ENCODE measurements at regions not wholly inside any gene's neighbourhood (a gene's known extent, or its start where the extent isn't known, plus 50 kb on each side); places are given as distances from the start of the nearest gene placed in this dataset.

DNA sequence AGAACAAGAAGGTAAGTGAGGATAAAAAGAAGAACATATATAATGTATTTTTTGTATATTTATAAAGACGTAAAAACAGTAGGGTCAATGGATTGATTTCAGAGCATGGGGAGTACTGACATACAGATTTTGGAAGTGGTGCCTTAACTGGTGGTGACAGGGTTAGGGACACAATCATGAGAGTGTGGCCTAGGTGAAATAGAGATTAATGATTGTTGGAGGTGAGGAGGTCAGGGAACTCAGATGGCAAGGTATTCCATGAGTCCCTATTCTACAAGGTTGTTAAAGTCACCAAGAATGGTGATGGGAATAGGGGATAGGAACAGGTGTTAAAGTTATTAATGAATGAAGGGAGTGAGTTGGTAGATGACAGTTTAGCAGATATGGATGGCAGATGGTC, 210.8 kb downstream of the SEMA6A start:
- H3K27ac ChIP-seq (ENCODE audit: low read depth in 1 of 2, low read length in 2 of 2), result no peak overlapping the region
- no peaks in the 10 kb centered on the region for H3K36me3 ChIP-seq (ENCODE audit: control insufficient read depth in 4 of 4, insufficient read depth in 3 of 4, low read depth in 1 of 4, low read length in 3 of 4)
- H3K27me3 ChIP-seq (ENCODE audit: control insufficient read depth in 4 of 4, insufficient read depth in 4 of 4, low read length in 3 of 4), result no peaks in the 10 kb centered on the region
- H3K4me1 ChIP-seq (ENCODE audit: control insufficient read depth in 4 of 4, insufficient read depth in 4 of 4, low read length in 3 of 4), result no peaks in the 10 kb centered on the region
- no peak for TF ChIP-seq FOXA2 (IDR thresholded peaks at IDR 0.05)
- no peak for TF ChIP-seq JUND (IDR thresholded peaks at IDR 0.05)
- TF ChIP-seq, protein P1, sequence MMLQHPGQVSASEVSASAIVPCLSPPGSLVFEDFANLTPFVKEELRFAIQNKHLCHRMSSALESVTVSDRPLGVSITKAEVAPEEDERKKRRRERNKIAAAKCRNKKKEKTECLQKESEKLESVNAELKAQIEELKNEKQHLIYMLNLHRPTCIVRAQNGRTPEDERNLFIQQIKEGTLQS (IDR thresholded peaks at IDR 0.05), result no peak
- TF ChIP-seq, protein P2, sequence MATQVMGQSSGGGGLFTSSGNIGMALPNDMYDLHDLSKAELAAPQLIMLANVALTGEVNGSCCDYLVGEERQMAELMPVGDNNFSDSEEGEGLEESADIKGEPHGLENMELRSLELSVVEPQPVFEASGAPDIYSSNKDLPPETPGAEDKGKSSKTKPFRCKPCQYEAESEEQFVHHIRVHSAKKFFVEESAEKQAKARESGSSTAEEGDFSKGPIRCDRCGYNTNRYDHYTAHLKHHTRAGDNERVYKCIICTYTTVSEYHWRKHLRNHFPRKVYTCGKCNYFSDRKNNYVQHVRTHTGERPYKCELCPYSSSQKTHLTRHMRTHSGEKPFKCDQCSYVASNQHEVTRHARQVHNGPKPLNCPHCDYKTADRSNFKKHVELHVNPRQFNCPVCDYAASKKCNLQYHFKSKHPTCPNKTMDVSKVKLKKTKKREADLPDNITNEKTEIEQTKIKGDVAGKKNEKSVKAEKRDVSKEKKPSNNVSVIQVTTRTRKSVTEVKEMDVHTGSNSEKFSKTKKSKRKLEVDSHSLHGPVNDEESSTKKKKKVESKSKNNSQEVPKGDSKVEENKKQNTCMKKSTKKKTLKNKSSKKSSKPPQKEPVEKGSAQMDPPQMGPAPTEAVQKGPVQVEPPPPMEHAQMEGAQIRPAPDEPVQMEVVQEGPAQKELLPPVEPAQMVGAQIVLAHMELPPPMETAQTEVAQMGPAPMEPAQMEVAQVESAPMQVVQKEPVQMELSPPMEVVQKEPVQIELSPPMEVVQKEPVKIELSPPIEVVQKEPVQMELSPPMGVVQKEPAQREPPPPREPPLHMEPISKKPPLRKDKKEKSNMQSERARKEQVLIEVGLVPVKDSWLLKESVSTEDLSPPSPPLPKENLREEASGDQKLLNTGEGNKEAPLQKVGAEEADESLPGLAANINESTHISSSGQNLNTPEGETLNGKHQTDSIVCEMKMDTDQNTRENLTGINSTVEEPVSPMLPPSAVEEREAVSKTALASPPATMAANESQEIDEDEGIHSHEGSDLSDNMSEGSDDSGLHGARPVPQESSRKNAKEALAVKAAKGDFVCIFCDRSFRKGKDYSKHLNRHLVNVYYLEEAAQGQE (IDR thresholded peaks at IDR 0.05), result no peak
- no peak for TF ChIP-seq YY1 (IDR thresholded peaks at IDR 0.05)
- TF ChIP-seq, protein P3, sequence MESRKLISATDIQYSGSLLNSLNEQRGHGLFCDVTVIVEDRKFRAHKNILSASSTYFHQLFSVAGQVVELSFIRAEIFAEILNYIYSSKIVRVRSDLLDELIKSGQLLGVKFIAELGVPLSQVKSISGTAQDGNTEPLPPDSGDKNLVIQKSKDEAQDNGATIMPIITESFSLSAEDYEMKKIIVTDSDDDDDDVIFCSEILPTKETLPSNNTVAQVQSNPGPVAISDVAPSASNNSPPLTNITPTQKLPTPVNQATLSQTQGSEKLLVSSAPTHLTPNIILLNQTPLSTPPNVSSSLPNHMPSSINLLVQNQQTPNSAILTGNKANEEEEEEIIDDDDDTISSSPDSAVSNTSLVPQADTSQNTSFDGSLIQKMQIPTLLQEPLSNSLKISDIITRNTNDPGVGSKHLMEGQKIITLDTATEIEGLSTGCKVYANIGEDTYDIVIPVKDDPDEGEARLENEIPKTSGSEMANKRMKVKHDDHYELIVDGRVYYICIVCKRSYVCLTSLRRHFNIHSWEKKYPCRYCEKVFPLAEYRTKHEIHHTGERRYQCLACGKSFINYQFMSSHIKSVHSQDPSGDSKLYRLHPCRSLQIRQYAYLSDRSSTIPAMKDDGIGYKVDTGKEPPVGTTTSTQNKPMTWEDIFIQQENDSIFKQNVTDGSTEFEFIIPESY (IDR thresholded peaks at IDR 0.05), result no peak
- no peak for TF ChIP-seq RAD21 (IDR thresholded peaks at IDR 0.05)
- no peak for TF ChIP-seq GABPA (IDR thresholded peaks at IDR 0.05 in 1 of 2, conservative IDR thresholded peaks at IDR 0.05 in 1 of 2)
- TF ChIP-seq RXRA (IDR thresholded peaks at IDR 0.05), result peak in 1 of 2 donors; percentile 18
- TF ChIP-seq TAF1 (conservative IDR thresholded peaks at IDR 0.05), result no peak
- no peak for TF ChIP-seq EGR1 (IDR thresholded peaks at IDR 0.05; ENCODE audit: low read depth in 2 of 2)
- no peak for TF ChIP-seq SP1 (IDR thresholded peaks at IDR 0.05)
- TF ChIP-seq NR2F2 (IDR thresholded peaks at IDR 0.05), result peak; percentile 38
- H3K9ac ChIP-seq (ENCODE audit: low read depth in 1 of 2, low read length in 2 of 2), result no peak overlapping the region
- no peaks in the 10 kb centered on the region for H3K9me3 ChIP-seq (ENCODE audit: control insufficient read depth in 4 of 4, low read length in 3 of 4)
- WGBS, result 72% methylated on average over 1 of the region's 1 CpG
- H3K4me3 ChIP-seq (ENCODE audit: low read depth in 1 of 3, low read length in 3 of 3), result no peak overlapping the region
- no peak for DNase-seq (ENCODE audit: low spot score)

DNA sequence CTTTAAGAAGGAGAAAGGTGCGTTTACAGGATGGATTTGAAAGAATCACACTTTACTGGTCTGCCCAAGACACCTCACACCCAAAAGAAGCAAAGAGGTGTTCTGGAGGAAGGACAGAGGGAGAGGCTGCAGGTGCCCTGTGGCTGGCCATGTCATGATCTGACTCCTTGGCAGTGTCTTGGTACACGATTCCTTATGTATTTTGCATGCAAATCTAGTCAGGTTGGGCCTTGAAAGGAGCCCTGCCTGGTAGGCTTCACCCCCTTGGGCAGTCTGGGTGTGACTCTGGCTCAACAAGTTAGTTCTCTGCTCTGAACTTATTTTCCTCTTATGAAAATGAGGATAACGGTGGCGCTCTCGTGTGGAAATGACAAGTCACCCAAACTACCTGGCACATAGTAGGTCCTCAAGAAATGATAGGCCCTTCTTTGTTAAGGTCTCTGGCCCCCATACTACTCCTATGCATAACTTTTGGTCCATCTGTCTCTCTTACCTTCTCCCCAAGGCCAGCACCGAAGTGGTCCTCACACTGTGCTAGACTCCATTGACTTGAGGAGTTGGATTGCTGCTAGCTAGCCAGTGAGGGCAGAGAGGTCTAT, 212.5 kb downstream of the SEMA6A start:
- DNase-seq (ENCODE audit: low spot score), result no peak
- no peaks in the 10 kb centered on the region for H3K9me3 ChIP-seq (ENCODE audit: control insufficient read depth in 4 of 4, low read length in 3 of 4)
- no peak overlapping the region for H3K27ac ChIP-seq (ENCODE audit: low read depth in 1 of 2, low read length in 2 of 2)
- H3K36me3 ChIP-seq (ENCODE audit: control insufficient read depth in 4 of 4, insufficient read depth in 3 of 4, low read depth in 1 of 4, low read length in 3 of 4), result no peaks in the 10 kb centered on the region
- no peak overlapping the region for H3K4me3 ChIP-seq (ENCODE audit: low read depth in 1 of 3, low read length in 3 of 3)
- H3K4me1 ChIP-seq (ENCODE audit: control insufficient read depth in 4 of 4, insufficient read depth in 4 of 4, low read length in 3 of 4), result no peaks in the 10 kb centered on the region
- no peaks in the 10 kb centered on the region for H3K27me3 ChIP-seq (ENCODE audit: control insufficient read depth in 4 of 4, insufficient read depth in 4 of 4, low read length in 3 of 4)
- WGBS, result 95% methylated on average over 6 of the region's 6 CpGs
- H3K9ac ChIP-seq (ENCODE audit: low read depth in 1 of 2, low read length in 2 of 2), result no peak overlapping the region
- no peak for TF ChIP-seq SP1 (IDR thresholded peaks at IDR 0.05)
- no peak for TF ChIP-seq EGR1 (IDR thresholded peaks at IDR 0.05; ENCODE audit: low read depth in 2 of 2)
- no peak for TF ChIP-seq JUND (IDR thresholded peaks at IDR 0.05)
- TF ChIP-seq GABPA (IDR thresholded peaks at IDR 0.05 in 1 of 2, conservative IDR thresholded peaks at IDR 0.05 in 1 of 2), result no peak
- no peak for TF ChIP-seq TAF1 (conservative IDR thresholded peaks at IDR 0.05)
- TF ChIP-seq, protein P4, sequence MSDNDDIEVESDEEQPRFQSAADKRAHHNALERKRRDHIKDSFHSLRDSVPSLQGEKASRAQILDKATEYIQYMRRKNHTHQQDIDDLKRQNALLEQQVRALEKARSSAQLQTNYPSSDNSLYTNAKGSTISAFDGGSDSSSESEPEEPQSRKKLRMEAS (IDR thresholded peaks at IDR 0.05), result no peak
- TF ChIP-seq FOXA1 (IDR thresholded peaks at IDR 0.05), result no peak
- TF ChIP-seq FOXA2 (IDR thresholded peaks at IDR 0.05), result no peak
- TF ChIP-seq, protein P5, sequence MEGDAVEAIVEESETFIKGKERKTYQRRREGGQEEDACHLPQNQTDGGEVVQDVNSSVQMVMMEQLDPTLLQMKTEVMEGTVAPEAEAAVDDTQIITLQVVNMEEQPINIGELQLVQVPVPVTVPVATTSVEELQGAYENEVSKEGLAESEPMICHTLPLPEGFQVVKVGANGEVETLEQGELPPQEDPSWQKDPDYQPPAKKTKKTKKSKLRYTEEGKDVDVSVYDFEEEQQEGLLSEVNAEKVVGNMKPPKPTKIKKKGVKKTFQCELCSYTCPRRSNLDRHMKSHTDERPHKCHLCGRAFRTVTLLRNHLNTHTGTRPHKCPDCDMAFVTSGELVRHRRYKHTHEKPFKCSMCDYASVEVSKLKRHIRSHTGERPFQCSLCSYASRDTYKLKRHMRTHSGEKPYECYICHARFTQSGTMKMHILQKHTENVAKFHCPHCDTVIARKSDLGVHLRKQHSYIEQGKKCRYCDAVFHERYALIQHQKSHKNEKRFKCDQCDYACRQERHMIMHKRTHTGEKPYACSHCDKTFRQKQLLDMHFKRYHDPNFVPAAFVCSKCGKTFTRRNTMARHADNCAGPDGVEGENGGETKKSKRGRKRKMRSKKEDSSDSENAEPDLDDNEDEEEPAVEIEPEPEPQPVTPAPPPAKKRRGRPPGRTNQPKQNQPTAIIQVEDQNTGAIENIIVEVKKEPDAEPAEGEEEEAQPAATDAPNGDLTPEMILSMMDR (IDR thresholded peaks at IDR 0.05; ENCODE audit: low read depth, low read length, missing input control), result no peak
- TF ChIP-seq RAD21 (IDR thresholded peaks at IDR 0.05), result no peak
- no peak for TF ChIP-seq HNF4A (conservative IDR thresholded peaks at IDR 0.05)
- TF ChIP-seq, protein P2 (IDR thresholded peaks at IDR 0.05), result no peak
- TF ChIP-seq RXRA (IDR thresholded peaks at IDR 0.05), result no peak
- TF ChIP-seq HNF4G (IDR thresholded peaks at IDR 0.05), result no peak
- TF ChIP-seq YY1 (IDR thresholded peaks at IDR 0.05), result no peak
